ENCODE measurements at regions not wholly inside any gene's neighbourhood (a gene's known extent, or its start where the extent isn't known, plus 50 kb on each side); places are given as distances from the start of the nearest gene placed in this dataset.

DNA sequence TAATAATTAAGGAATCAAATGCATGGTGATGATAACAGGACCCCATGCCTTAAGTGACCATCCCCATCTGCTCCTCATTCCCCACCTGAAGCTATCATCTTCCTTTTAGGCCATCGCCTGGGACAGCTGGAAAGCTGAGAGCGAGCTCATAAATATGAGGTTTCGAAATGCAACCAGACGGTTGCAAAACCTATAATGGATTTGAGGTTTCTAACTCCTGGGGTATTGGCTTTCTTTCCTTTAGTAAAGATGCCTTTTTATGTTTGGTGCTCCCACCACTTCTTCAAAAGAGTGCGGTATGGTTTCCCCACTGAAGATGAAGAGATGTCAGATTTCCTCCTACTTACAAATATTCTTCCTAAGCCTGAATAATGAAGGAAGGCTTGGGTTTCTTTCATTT, 1589.5 kb upstream of the PIK3C3 start:
- Histone ChIP-seq H3K4me1 (ENCODE audit: insufficient read depth, low read length) (no peaks in the 10 kb centered on the region), H4K20me1 (ENCODE audit: insufficient read depth, low read length) (no peaks in the 10 kb centered on the region), H3K79me2 (ENCODE audit: insufficient read depth, low read length) (no peaks in the 10 kb centered on the region), H3K4me3 (ENCODE audit: insufficient read depth, low read depth, low read length) (no peak overlapping the region), H3K36me3 (ENCODE audit: insufficient read depth, low read length) (no peaks in the 10 kb centered on the region), H3K9ac (ENCODE audit: low read length) (no peak overlapping the region), H3K27ac (ENCODE audit: low read depth, low read length) (no peak overlapping the region), H3K9me3 (ENCODE audit: insufficient read depth, low read depth, low read length) (no peaks in the 10 kb centered on the region), H3K4me2 (ENCODE audit: low read length) (no peak overlapping the region), H3K27me3 (ENCODE audit: insufficient read depth, low read length) (no peaks in the 10 kb centered on the region), H2AFZ (ENCODE audit: low read depth, low read length) (no peak overlapping the region)
- FAIRE-seq (no peak), DNase-seq (ENCODE audit: low read depth) (no peak)
- TF ChIP-seq, protein P1, sequence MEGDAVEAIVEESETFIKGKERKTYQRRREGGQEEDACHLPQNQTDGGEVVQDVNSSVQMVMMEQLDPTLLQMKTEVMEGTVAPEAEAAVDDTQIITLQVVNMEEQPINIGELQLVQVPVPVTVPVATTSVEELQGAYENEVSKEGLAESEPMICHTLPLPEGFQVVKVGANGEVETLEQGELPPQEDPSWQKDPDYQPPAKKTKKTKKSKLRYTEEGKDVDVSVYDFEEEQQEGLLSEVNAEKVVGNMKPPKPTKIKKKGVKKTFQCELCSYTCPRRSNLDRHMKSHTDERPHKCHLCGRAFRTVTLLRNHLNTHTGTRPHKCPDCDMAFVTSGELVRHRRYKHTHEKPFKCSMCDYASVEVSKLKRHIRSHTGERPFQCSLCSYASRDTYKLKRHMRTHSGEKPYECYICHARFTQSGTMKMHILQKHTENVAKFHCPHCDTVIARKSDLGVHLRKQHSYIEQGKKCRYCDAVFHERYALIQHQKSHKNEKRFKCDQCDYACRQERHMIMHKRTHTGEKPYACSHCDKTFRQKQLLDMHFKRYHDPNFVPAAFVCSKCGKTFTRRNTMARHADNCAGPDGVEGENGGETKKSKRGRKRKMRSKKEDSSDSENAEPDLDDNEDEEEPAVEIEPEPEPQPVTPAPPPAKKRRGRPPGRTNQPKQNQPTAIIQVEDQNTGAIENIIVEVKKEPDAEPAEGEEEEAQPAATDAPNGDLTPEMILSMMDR (IDR thresholded peaks at IDR 0.05; ENCODE audit: insufficient read depth, low read depth, low read length), result no peak
- no peak for TF ChIP-seq EZH2 (IDR thresholded peaks at IDR 0.05; ENCODE audit: insufficient read depth, low read length)
- Mint-ChIP-seq H3K36me3 (ENCODE audit: low read depth, unreplicated experiment) (no peaks in the 10 kb centered on the region), H3K27me3 (ENCODE audit: low read depth, unreplicated experiment) (no peaks in the 10 kb centered on the region), H3K4me3 (ENCODE audit: unreplicated experiment) (no peak overlapping the region), H3K27ac (ENCODE audit: unreplicated experiment) (no peak overlapping the region), H3K4me1 (ENCODE audit: low read depth, unreplicated experiment) (peaks cover 7% of the 10 kb centered on the region), H3K9me3 (ENCODE audit: unreplicated experiment) (no peaks in the 10 kb centered on the region)

DNA sequence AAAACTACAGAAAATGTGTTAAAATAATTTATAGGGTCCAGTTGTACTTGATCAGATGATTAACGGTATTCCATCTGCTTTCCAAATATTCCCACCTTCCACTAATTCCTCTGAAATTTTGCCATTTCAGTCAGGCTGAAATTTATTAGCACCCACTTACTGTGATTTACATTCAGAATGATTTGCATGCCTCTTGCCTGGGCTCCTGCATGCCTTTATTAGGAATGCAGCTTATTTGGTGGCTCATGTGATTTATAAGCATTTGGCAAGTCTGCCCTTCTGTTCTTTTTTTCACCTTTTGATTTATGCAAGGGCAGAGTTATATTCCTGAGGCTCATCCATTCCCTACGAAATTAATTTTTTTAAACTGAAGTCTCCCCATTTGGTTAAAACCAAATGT, 1594.5 kb upstream of the PIK3C3 start:
- no peaks in the 10 kb centered on the region for H3K36me3 ChIP-seq (ENCODE audit: insufficient read depth, low read length)
- H4K20me1 ChIP-seq (ENCODE audit: insufficient read depth, low read length), result no peaks in the 10 kb centered on the region
- no peak overlapping the region for H2AFZ ChIP-seq (ENCODE audit: low read depth, low read length)
- no peak overlapping the region for H3K4me3 ChIP-seq (ENCODE audit: insufficient read depth, low read depth, low read length)
- DNase-seq (ENCODE audit: low read depth), result no peak
- Mint-ChIP-seq H3K27me3 (ENCODE audit: low read depth, unreplicated experiment) (no peaks in the 10 kb centered on the region), H3K9me3 (ENCODE audit: unreplicated experiment) (no peaks in the 10 kb centered on the region), H3K27ac (ENCODE audit: unreplicated experiment) (no peak overlapping the region), H3K4me3 (ENCODE audit: unreplicated experiment) (no peak overlapping the region), H3K36me3 (ENCODE audit: low read depth, unreplicated experiment) (no peaks in the 10 kb centered on the region), H3K4me1 (ENCODE audit: low read depth, unreplicated experiment) (peaks cover 7% of the 10 kb centered on the region)
- TF ChIP-seq EZH2 (IDR thresholded peaks at IDR 0.05; ENCODE audit: insufficient read depth, low read length), result no peak
- TF ChIP-seq, protein P1 (IDR thresholded peaks at IDR 0.05; ENCODE audit: insufficient read depth, low read depth, low read length), result no peak
- no peak overlapping the region for H3K27ac ChIP-seq (ENCODE audit: low read depth, low read length)
- no peaks in the 10 kb centered on the region for H3K9me3 ChIP-seq (ENCODE audit: insufficient read depth, low read depth, low read length)
- no peaks in the 10 kb centered on the region for H3K27me3 ChIP-seq (ENCODE audit: insufficient read depth, low read length)
- no peaks in the 10 kb centered on the region for H3K4me1 ChIP-seq (ENCODE audit: insufficient read depth, low read length)
- H3K79me2 ChIP-seq (ENCODE audit: insufficient read depth, low read length), result no peaks in the 10 kb centered on the region
- H3K9ac ChIP-seq (ENCODE audit: low read length), result no peak overlapping the region
- no peak overlapping the region for H3K4me2 ChIP-seq (ENCODE audit: low read length)
- no peak for FAIRE-seq

DNA sequence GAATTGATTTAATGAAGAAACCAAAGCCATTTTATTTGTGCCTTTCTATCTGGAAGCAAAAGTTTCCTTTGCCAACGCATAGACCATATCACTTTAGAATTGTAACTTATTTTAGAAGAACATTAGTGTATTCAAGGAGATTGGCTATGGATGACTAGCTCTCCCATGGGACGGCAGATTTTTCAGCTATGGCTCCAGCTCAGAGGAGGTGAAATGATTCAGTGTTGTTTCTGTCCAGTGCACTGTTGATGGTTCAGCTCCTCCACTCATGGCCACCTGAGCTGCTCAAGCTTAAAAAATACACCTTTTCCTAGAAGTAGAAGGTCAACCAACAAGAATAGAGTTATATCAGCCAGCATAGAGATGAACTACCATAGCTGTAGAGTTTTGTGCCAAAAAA, 1597.5 kb upstream of the PIK3C3 start:
- no peak for FAIRE-seq
- TF ChIP-seq, protein P1 (IDR thresholded peaks at IDR 0.05; ENCODE audit: insufficient read depth, low read depth, low read length), result no peak
- TF ChIP-seq EZH2 (IDR thresholded peaks at IDR 0.05; ENCODE audit: insufficient read depth, low read length), result no peak
- H3K4me1 Mint-ChIP-seq (ENCODE audit: low read depth, unreplicated experiment), result no peaks in the 10 kb centered on the region
- no peaks in the 10 kb centered on the region for H3K27me3 Mint-ChIP-seq (ENCODE audit: low read depth, unreplicated experiment)
- H3K9me3 Mint-ChIP-seq (ENCODE audit: unreplicated experiment), result no peaks in the 10 kb centered on the region
- H3K4me3 ChIP-seq (ENCODE audit: insufficient read depth, low read depth, low read length), result no peak overlapping the region
- no peak overlapping the region for H2AFZ ChIP-seq (ENCODE audit: low read depth, low read length)
- H3K27me3 ChIP-seq (ENCODE audit: insufficient read depth, low read length), result no peaks in the 10 kb centered on the region
- H3K4me1 ChIP-seq (ENCODE audit: insufficient read depth, low read length), result no peaks in the 10 kb centered on the region
- H3K27ac ChIP-seq (ENCODE audit: low read depth, low read length), result no peak overlapping the region
- no peak overlapping the region for H3K9ac ChIP-seq (ENCODE audit: low read length)
- H3K27ac Mint-ChIP-seq (ENCODE audit: unreplicated experiment), result no peak overlapping the region
- H3K4me2 ChIP-seq (ENCODE audit: low read length), result no peak overlapping the region
- H3K9me3 ChIP-seq (ENCODE audit: insufficient read depth, low read depth, low read length), result no peaks in the 10 kb centered on the region
- H4K20me1 ChIP-seq (ENCODE audit: insufficient read depth, low read length), result no peaks in the 10 kb centered on the region
- H3K4me3 Mint-ChIP-seq (ENCODE audit: unreplicated experiment), result no peak overlapping the region
- DNase-seq (ENCODE audit: low read depth), result no peak
- H3K36me3 ChIP-seq (ENCODE audit: insufficient read depth, low read length), result no peaks in the 10 kb centered on the region
- H3K79me2 ChIP-seq (ENCODE audit: insufficient read depth, low read length), result no peaks in the 10 kb centered on the region
- H3K36me3 Mint-ChIP-seq (ENCODE audit: low read depth, unreplicated experiment), result no peaks in the 10 kb centered on the region
